ENCODE measurements at regions not wholly inside any gene's neighbourhood (a gene's known extent, or its start where the extent isn't known, plus 50 kb on each side); places are given as distances from the start of the nearest gene placed in this dataset.

DNA sequence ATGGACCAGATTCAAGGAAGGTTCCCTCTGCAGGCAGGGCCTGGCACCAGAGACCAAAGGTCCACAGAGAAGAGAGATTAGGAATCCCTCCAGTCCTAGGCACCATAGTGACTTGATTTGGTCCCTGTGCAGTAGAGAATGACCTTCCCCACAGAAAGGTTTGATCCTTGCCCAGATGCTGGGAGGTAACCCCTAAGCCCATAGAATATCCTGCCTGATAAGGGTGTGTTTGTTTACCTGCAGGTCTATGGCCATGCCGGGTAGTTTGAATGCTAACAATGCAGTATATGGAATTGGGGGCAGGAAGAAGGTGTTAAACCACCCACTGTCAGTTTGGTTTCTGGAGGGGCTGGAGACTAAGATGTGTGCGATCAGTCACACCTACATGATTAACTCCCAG lies 57.1 kb upstream of the NFASC start (continued):
- TF ChIP-seq, protein P1, sequence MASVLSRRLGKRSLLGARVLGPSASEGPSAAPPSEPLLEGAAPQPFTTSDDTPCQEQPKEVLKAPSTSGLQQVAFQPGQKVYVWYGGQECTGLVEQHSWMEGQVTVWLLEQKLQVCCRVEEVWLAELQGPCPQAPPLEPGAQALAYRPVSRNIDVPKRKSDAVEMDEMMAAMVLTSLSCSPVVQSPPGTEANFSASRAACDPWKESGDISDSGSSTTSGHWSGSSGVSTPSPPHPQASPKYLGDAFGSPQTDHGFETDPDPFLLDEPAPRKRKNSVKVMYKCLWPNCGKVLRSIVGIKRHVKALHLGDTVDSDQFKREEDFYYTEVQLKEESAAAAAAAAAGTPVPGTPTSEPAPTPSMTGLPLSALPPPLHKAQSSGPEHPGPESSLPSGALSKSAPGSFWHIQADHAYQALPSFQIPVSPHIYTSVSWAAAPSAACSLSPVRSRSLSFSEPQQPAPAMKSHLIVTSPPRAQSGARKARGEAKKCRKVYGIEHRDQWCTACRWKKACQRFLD (CRISPR knock-in tag; IDR thresholded peaks at IDR 0.05) = no peak

DNA sequence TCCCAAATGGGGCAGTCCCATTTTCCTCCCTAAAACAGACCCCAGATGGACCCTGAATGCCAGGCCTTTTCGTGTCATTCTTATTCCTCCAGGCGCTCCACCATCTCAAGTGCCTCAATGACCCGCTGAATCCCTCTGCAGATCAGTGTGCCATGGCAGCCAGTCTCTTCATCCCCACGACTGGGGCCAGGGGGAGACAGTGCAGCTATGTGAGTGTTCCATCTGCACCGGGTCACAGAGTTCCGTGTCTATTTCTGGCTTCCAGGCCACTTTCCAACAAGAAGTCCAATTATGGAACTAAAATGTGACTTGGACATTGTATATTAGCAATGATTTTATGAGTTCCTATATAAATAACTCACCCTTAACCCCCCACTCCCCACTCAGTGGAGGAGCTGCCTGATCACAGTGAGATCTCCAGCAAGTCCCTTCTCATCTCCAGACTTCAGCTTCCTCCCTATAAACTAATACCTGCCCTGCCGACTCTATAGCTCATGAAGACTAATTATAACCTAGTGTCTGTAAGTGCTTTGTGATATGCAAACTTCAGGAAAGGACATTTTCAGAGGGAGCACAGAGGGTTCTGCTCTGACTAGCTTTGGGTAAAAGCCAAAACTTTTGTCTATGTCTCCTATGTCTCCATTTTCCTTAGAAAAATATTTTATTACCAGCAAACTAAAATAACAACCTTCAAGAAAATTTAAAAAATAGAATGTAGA lies 56.3 kb upstream of the NFASC start:
- CTCF ChIA-PET (ENCODE audit: low intra/inter-chr PET ratio) = no interaction called here
- no TSS peak for BruUV-seq (replicated peaks)
- Histone ChIP-seq H3K9me3 (replicated peaks; ENCODE audit: control insufficient read depth, insufficient read depth, low read depth, low read length) (no peaks in the 10 kb centered on the region), H3K9ac (ENCODE audit: insufficient read depth in 1 of 2, low read depth in 2 of 2, low read length in 2 of 2) (no peak overlapping the region), H3K36me3 (ENCODE audit: control insufficient read depth, insufficient read depth, low read length) (no peaks in the 10 kb centered on the region), H3K4me2 (ENCODE audit: insufficient read depth, low read length) (no peak overlapping the region), H4K20me1 (replicated peaks; ENCODE audit: control insufficient read depth, insufficient read depth, low read length) (no peaks in the 10 kb centered on the region; the same call in 1 of the 2 replicates), H3K4me3 (no peak overlapping the region), H3K9me1 (ENCODE audit: control insufficient read depth, insufficient read depth, low read length) (no peaks in the 10 kb centered on the region), H3K27me3 (ENCODE audit: control insufficient read depth in 2 of 2, insufficient read depth in 2 of 2, low read length in 2 of 2) (peaks cover 16 to 24% of the 10 kb centered on the region in 2 experiments), H2AFZ (ENCODE audit: low read depth, low read length) (no peak overlapping the region), H3K79me2 (ENCODE audit: control insufficient read depth, insufficient read depth, low read length) (no peaks in the 10 kb centered on the region), H3K27ac (ENCODE audit: extremely low read depth, low read depth, low read length) (no peak overlapping the region), H3K4me1 (replicated peaks in 1 of 2; ENCODE audit: control insufficient read depth in 2 of 2, insufficient read depth in 2 of 2, low read length in 2 of 2) (no peaks in the 10 kb centered on the region)
- in situ Hi-C loops (cut with MboI) (no loop called here), intact Hi-C loops (cut with micrococcal nuclease) (no loop called here)
- no peak for FAIRE-seq
- no peak for ATAC-seq
- TF ChIP-seq JUN (IDR thresholded peaks at IDR 0.05; ENCODE audit: borderline replicate concordance, low read depth, low read length) (no peak), JUN (CRISPR knock-in tag; IDR thresholded peaks at IDR 0.05; ENCODE audit: borderline replicate concordance) (no peak), MECOM (CRISPR knock-in tag; IDR thresholded peaks at IDR 0.05) (no peak), GTF2E2 (tag; IDR thresholded peaks at IDR 0.05) (no peak), ZNF174 (CRISPR knock-in tag; IDR thresholded peaks at IDR 0.05) (no peak), NFIC (IDR thresholded peaks at IDR 0.05) (no peak), RB1 (IDR thresholded peaks at IDR 0.05; ENCODE audit: low read depth) (no peak), YY1 (IDR thresholded peaks at IDR 0.05; ENCODE audit: borderline replicate concordance in 1 of 3, control insufficient read depth in 1 of 3, extremely low read depth in 1 of 3, insufficient read depth in 3 of 3, insufficient read length in 1 of 3, insufficient replicate concordance in 2 of 3, low read depth in 1 of 3, low read length in 2 of 3) (no peak), FOXP1 (CRISPR knock-in tag; IDR thresholded peaks at IDR 0.05) (no peak), PYGO2 (tag; IDR thresholded peaks at IDR 0.05) (no peak), ZNF551 (CRISPR knock-in tag; IDR thresholded peaks at IDR 0.05) (no peak), KLF16 (IDR thresholded peaks at IDR 0.05) (no peak)
- TF ChIP-seq, protein P2, sequence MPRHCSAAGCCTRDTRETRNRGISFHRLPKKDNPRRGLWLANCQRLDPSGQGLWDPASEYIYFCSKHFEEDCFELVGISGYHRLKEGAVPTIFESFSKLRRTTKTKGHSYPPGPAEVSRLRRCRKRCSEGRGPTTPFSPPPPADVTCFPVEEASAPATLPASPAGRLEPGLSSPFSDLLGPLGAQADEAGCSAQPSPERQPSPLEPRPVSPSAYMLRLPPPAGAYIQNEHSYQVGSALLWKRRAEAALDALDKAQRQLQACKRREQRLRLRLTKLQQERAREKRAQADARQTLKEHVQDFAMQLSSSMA (CRISPR knock-in tag; IDR thresholded peaks at IDR 0.05) = no peak
- TF ChIP-seq, protein P3, sequence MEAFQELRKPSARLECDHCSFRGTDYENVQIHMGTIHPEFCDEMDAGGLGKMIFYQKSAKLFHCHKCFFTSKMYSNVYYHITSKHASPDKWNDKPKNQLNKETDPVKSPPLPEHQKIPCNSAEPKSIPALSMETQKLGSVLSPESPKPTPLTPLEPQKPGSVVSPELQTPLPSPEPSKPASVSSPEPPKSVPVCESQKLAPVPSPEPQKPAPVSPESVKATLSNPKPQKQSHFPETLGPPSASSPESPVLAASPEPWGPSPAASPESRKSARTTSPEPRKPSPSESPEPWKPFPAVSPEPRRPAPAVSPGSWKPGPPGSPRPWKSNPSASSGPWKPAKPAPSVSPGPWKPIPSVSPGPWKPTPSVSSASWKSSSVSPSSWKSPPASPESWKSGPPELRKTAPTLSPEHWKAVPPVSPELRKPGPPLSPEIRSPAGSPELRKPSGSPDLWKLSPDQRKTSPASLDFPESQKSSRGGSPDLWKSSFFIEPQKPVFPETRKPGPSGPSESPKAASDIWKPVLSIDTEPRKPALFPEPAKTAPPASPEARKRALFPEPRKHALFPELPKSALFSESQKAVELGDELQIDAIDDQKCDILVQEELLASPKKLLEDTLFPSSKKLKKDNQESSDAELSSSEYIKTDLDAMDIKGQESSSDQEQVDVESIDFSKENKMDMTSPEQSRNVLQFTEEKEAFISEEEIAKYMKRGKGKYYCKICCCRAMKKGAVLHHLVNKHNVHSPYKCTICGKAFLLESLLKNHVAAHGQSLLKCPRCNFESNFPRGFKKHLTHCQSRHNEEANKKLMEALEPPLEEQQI (IDR thresholded peaks at IDR 0.05) = no peak
- 1% methylated on average over 7 of the region's 7 CpGs for WGBS (ENCODE audit: insufficient coverage, low coverage, missing lambda C conversion rate)
- no peak for DNase-seq (ENCODE audit: extremely low read depth in 1 of 4, low spot score in 3 of 4)
- POLR2A ChIA-PET = interaction anchor here (1.1 kb wide), 1 partner anchor 18 kb away, joined by 3 read pairs; no protein-coding TSS in a partner anchor
